ENCODE measurements at regions not wholly inside any gene's neighbourhood (a gene's known extent, or its start where the extent isn't known, plus 50 kb on each side); places are given as distances from the start of the nearest gene placed in this dataset.
A peak's percentile ranks its signal among the peaks of the same experiment; 100 is the strongest.
"Not testable (repeated sequence)": the region's sequence is repeated elsewhere in the genome, so short reads cannot be mapped to it uniquely, and the experiment has no call there.

GRCh38 chr4:138347561-138347960, 105.4 kb upstream of the SLC7A11 start:
- no peak for DNase-seq

GRCh38 chr4:138344851-138345250, 102.7 kb upstream of the SLC7A11 start:
- no peak for DNase-seq

- DNase-seq: no peak
Measured at GRCh38 chr4:138344054-138344453, 101.9 kb upstream of the SLC7A11 start.

- DNase-seq: no peak
Measured at GRCh38 chr4:138341739-138342415, 99.7 kb upstream of the SLC7A11 start.

GRCh38 chr4:138338840-138339239, 96.7 kb upstream of the SLC7A11 start:
- no peak for DNase-seq

- not testable (repeated sequence) for DNase-seq
Measured at GRCh38 chr4:138338222-138338621, 96.1 kb upstream of the SLC7A11 start.

- DNase-seq: no peak
Measured at GRCh38 chr4:138334346-138335016, 92.3 kb upstream of the SLC7A11 start.

GRCh38 chr4:138332415-138332814, 90.3 kb upstream of the SLC7A11 start:
- not testable (repeated sequence) for DNase-seq

- DNase-seq: no peak
Measured at GRCh38 chr4:138330531-138330930, 88.4 kb upstream of the SLC7A11 start.

- no peak for DNase-seq
Measured at GRCh38 chr4:138329506-138330070, 87.4 kb upstream of the SLC7A11 start.

- DNase-seq: no peak
Measured at GRCh38 chr4:138327338-138327737, 85.2 kb upstream of the SLC7A11 start.

GRCh38 chr4:138320831-138321230, 78.7 kb upstream of the SLC7A11 start:
- DNase-seq: no peak

GRCh38 chr4:138320030-138320429, 77.9 kb upstream of the SLC7A11 start:
- no peak for DNase-seq

GRCh38 chr4:138317175-138317748, 75.1 kb upstream of the SLC7A11 start:
- no peak for DNase-seq

GRCh38 chr4:138312536-138312911, 70.4 kb upstream of the SLC7A11 start:
- DNase-seq: no peak

- DNase-seq: no peak
Measured at GRCh38 chr4:138311771-138312535, 69.8 kb upstream of the SLC7A11 start.

GRCh38 chr4:138310991-138311390, 68.8 kb upstream of the SLC7A11 start:
- no peak for DNase-seq

GRCh38 chr4:138310498-138310897, 68.3 kb upstream of the SLC7A11 start:
- DNase-seq: no peak

- DNase-seq: no peak
Measured at GRCh38 chr4:138308356-138308755, 66.2 kb upstream of the SLC7A11 start.

- peak in 1 of 2 donors; percentile 50 for DNase-seq
Measured at GRCh38 chr4:138307319-138307718, 65.2 kb upstream of the SLC7A11 start.

- DNase-seq: peak in 1 of 2 donors; percentile 0
Measured at GRCh38 chr4:138305050-138305449, 62.9 kb upstream of the SLC7A11 start.

- no peak for DNase-seq
Measured at GRCh38 chr4:138301536-138301935, 59.4 kb upstream of the SLC7A11 start.

GRCh38 chr4:138300616-138301015, 58.5 kb upstream of the SLC7A11 start:
- no peak for DNase-seq
